WTC11 (cell line): ENCODE measurements at regions not wholly inside any gene's neighbourhood (a gene's known extent, or its start where the extent isn't known, plus 50 kb on each side); places are given as distances from the start of the nearest gene placed in this dataset.

Experiments
- CREM ChIP-seq: sonication (generic); formaldehyde crosslinking; IDR thresholded peaks from 2 replicates; pipeline ENCODE4 v1.8.1; 2022; ENCODE audit warnings: mild to moderate bottlenecking, missing genetic modification reagents, moderate library complexity
- RELA ChIP-seq: sonication (generic); formaldehyde crosslinking; IDR thresholded peaks from 2 replicates; pipeline ENCODE4 v1.8.1; 2022; ENCODE audit warnings: missing genetic modification reagents, mild to moderate bottlenecking, borderline replicate concordance
- TCF7 ChIP-seq: sonication (generic); formaldehyde crosslinking; IDR thresholded peaks from 2 replicates; pipeline ENCODE4 v1.8.0; 2022; ENCODE audit warnings: mild to moderate bottlenecking, low read depth, missing genetic modification reagents, moderate library complexity
- TF ChIP-seq, protein P1 (sequence below): sonication (generic); formaldehyde crosslinking; IDR thresholded peaks from 2 replicates; pipeline ENCODE4 v1.8.1; 2022; ENCODE audit warnings: missing genetic modification reagents, borderline replicate concordance
- TF ChIP-seq, protein P2 (sequence below): fragments of 200-600 bp; IDR thresholded peaks from 2 replicates; pipeline ENCODE4 v1.8.0; 2022; ENCODE audit warnings: antibody characterized with exemption
- TF ChIP-seq, protein P3 (sequence below): sonication (generic); formaldehyde crosslinking; IDR thresholded peaks from 2 replicates; pipeline ENCODE4 v1.8.0; 2022; ENCODE audit warnings: mild to moderate bottlenecking, missing genetic modification reagents

DNA sequence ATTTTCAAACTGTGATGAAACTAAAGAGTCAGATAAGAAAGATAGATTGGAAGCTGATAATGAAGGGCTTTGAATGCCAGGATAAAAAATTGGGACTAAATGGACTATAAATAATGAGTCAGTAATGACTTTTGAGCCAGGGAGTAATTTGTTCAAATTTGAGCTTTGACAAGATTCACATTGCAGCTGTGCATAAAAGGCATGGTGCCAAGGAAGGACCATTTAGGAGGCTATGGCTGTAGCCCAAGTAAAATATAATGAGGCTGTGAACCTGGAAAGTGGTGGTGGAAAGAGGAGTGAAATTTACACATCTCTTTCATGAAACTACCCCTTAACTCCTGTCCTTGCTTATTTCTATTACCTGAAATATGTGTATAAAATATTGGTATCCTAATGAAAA, 218.5 kb downstream of the SLC6A15 start:
- no peak for TF ChIP-seq TCF7 (CRISPR knock-in tag)
- TF ChIP-seq, protein P1, sequence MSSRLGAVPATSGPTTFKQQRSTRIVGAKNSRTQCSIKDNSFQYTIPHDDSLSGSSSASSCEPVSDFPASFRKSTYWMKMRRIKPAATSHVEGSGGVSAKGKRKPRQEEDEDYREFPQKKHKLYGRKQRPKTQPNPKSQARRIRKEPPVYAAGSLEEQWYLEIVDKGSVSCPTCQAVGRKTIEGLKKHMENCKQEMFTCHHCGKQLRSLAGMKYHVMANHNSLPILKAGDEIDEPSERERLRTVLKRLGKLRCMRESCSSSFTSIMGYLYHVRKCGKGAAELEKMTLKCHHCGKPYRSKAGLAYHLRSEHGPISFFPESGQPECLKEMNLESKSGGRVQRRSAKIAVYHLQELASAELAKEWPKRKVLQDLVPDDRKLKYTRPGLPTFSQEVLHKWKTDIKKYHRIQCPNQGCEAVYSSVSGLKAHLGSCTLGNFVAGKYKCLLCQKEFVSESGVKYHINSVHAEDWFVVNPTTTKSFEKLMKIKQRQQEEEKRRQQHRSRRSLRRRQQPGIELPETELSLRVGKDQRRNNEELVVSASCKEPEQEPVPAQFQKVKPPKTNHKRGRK (CRISPR knock-in tag) = no peak
- TF ChIP-seq, protein P2, sequence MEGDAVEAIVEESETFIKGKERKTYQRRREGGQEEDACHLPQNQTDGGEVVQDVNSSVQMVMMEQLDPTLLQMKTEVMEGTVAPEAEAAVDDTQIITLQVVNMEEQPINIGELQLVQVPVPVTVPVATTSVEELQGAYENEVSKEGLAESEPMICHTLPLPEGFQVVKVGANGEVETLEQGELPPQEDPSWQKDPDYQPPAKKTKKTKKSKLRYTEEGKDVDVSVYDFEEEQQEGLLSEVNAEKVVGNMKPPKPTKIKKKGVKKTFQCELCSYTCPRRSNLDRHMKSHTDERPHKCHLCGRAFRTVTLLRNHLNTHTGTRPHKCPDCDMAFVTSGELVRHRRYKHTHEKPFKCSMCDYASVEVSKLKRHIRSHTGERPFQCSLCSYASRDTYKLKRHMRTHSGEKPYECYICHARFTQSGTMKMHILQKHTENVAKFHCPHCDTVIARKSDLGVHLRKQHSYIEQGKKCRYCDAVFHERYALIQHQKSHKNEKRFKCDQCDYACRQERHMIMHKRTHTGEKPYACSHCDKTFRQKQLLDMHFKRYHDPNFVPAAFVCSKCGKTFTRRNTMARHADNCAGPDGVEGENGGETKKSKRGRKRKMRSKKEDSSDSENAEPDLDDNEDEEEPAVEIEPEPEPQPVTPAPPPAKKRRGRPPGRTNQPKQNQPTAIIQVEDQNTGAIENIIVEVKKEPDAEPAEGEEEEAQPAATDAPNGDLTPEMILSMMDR = no peak
- no peak for TF ChIP-seq CREM (CRISPR knock-in tag)
- no peak for TF ChIP-seq RELA
- TF ChIP-seq, protein P3, sequence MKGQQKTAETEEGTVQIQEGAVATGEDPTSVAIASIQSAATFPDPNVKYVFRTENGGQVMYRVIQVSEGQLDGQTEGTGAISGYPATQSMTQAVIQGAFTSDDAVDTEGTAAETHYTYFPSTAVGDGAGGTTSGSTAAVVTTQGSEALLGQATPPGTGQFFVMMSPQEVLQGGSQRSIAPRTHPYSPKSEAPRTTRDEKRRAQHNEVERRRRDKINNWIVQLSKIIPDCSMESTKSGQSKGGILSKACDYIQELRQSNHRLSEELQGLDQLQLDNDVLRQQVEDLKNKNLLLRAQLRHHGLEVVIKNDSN (CRISPR knock-in tag) = no peak
